Peyer's patch (tissue), 4 donors: ENCODE measurements at regions not wholly inside any gene's neighbourhood (a gene's known extent, or its start where the extent isn't known, plus 50 kb on each side); places are given as distances from the start of the nearest gene placed in this dataset.

ENCODE experiments used
- DNase-seq, 3 donors: peaks; one replicate each; pipeline ENCODE4 v3.0.0-alpha.2; 2017 to 2019
- H3K27ac ChIP-seq, 4 donors: fragments of 200-600 bp; sonication (generic); one replicate each; pipeline ENCODE4 v1.5.1; 2016 to 2019
- H3K27me3 ChIP-seq, 2 donors: fragments of 200-600 bp; sonication (generic); one replicate each; pipeline ENCODE4 v1.5.1; 2019
- H3K36me3 ChIP-seq, 3 donors: fragments of 200-600 bp; sonication (generic); one replicate each; pipeline ENCODE4 v1.5.1; 2016 to 2019
- H3K4me1 ChIP-seq, 4 donors: fragments of 200-600 bp; sonication (generic); one replicate each; pipeline ENCODE4 v1.5.1; 2016 to 2019
- H3K4me3 ChIP-seq, 4 donors: fragments of 200-600 bp; sonication (generic); 1 replicate in 3 of 4; 2 replicates in 1 of 4; pipeline ENCODE4 v1.5.1; 2016 to 2019; ENCODE audit warnings: mild to moderate bottlenecking in 1 of 4
- H3K9me3 ChIP-seq, 4 donors: fragments of 200-600 bp; sonication (generic); one replicate each; pipeline ENCODE4 v1.5.1; 2016 to 2019; ENCODE audit warnings: mild to moderate bottlenecking in 1 of 4
- POLR2A ChIP-seq, 2 donors: fragments of 450-650 bp; IDR thresholded peaks; one replicate each; pipeline ENCODE4 v1.5.1; 2017; ENCODE audit warnings: antibody characterized with exemption in 2 of 2, mild to moderate bottlenecking in 2 of 2, moderate library complexity in 2 of 2
- TF ChIP-seq, protein P1 (sequence below), 6 experiments: fragments of 450-650 bp in 4 of 6; fragments of 200-600 bp in 2 of 6; sonication (generic) in 1 of 6; IDR thresholded peaks; one replicate each; pipeline ENCODE4 v1.5.1; 2017 to 2019; ENCODE audit warnings: antibody characterized with exemption in 6 of 6, mild to moderate bottlenecking in 3 of 6, moderate library complexity in 1 of 6

DNA sequence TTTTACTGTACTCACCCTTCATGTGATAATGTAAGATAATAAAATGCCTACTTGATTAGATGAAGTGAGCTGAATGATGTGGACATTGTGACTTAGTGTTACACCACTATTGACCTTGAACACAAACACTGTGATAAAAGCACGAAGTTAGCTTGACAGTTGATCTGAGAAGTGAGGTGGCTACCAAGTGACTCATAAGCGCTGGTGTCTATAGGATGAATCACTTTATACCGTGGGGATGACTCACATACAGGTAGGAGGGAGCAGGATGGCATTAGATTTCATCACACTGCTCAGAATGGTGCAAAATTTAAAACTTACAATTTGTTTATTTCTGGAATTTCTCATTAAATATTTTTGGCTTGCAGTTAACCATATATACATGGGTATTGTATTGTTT lies 174.7 kb upstream of the CNTN3 start:
- H3K4me1 ChIP-seq: no peaks in the 10 kb centered on the region
- H3K36me3 ChIP-seq: no peaks in the 10 kb centered on the region
- no peak for DNase-seq
- no peaks in the 10 kb centered on the region for H3K27me3 ChIP-seq
- no peak overlapping the region for H3K4me3 ChIP-seq
- no peak for TF ChIP-seq POLR2A (IDR thresholded peaks at IDR 0.05)
- TF ChIP-seq, protein P1, sequence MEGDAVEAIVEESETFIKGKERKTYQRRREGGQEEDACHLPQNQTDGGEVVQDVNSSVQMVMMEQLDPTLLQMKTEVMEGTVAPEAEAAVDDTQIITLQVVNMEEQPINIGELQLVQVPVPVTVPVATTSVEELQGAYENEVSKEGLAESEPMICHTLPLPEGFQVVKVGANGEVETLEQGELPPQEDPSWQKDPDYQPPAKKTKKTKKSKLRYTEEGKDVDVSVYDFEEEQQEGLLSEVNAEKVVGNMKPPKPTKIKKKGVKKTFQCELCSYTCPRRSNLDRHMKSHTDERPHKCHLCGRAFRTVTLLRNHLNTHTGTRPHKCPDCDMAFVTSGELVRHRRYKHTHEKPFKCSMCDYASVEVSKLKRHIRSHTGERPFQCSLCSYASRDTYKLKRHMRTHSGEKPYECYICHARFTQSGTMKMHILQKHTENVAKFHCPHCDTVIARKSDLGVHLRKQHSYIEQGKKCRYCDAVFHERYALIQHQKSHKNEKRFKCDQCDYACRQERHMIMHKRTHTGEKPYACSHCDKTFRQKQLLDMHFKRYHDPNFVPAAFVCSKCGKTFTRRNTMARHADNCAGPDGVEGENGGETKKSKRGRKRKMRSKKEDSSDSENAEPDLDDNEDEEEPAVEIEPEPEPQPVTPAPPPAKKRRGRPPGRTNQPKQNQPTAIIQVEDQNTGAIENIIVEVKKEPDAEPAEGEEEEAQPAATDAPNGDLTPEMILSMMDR (IDR thresholded peaks at IDR 0.05): no peak
- H3K9me3 ChIP-seq: no peaks in the 10 kb centered on the region
- H3K27ac ChIP-seq: no peak overlapping the region

DNA sequence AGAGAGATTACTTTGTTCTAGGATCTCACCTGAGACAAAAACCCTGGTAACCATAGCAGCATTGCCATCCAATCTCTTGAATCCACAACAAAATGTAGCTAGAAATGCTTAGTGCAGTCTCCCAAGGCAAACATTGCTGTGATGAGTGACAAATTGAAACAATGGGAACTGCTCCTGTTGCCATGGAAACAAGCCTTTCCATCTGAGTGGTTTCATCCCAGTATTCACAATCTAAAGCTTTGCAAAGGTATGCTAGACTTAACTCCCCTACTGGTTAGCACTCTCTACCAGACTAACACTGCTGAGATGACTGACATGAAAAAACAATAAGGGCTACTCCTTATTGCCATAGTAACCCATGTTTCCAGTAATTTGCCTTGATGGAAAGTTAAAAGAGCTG lies 172.6 kb upstream of the CNTN3 start:
- H3K9me3 ChIP-seq: no peaks in the 10 kb centered on the region
- no peak overlapping the region for H3K27ac ChIP-seq
- no peak for TF ChIP-seq POLR2A (IDR thresholded peaks at IDR 0.05)
- TF ChIP-seq, protein P1 (IDR thresholded peaks at IDR 0.05): no peak
- H3K4me1 ChIP-seq: no peaks in the 10 kb centered on the region
- H3K36me3 ChIP-seq: no peaks in the 10 kb centered on the region
- no peak overlapping the region for H3K4me3 ChIP-seq
- no peaks in the 10 kb centered on the region for H3K27me3 ChIP-seq
- no peak for DNase-seq

DNA sequence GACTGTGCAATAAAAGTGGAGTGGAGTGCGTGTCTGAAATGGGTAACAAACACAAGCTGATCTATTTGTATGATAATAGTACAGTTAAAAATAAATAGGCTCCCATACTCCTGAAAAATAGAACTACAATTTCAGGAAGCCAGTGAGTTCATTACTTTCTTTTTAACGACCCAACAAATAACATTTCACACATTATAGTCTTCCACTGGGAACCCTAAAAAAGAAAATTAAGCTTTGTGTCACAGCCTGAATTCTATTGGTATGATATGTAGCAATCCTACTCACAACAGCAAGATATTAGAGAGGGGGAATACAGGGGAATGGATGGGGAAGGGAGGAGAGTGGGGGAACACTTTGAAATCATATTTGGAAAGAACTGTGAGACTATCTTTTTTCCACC lies 156.9 kb upstream of the CNTN3 start:
- TF ChIP-seq POLR2A (IDR thresholded peaks at IDR 0.05): no peak
- TF ChIP-seq, protein P1 (IDR thresholded peaks at IDR 0.05): no peak
- Histone ChIP-seq H3K4me3 (no peak overlapping the region), H3K36me3 (no peaks in the 10 kb centered on the region)

DNA sequence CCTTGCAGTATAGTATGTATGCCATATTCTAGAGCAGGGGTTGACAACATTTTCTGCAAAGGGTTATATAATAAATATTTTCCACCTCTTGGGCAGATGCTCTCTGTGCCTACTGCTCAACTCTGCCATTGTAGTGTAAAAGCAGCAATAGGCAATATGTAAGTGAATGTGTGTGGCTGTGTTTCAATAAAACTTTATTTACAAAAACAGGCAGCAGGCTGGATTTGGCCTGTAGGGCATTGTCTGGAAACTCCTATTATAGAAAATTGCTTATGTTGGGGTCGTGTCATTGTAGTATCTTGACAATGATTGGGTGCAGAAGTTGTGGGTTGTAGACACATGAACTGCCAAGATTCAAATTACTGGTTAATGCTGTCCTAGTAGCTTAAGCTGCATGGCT lies 153.6 kb upstream of the CNTN3 start:
- DNase-seq: no peak
- Histone ChIP-seq H3K27me3 (no peaks in the 10 kb centered on the region), H3K27ac (no peak overlapping the region), H3K36me3 (no peaks in the 10 kb centered on the region), H3K4me1 (no peaks in the 10 kb centered on the region), H3K9me3 (no peaks in the 10 kb centered on the region), H3K4me3 (no peak overlapping the region)
- TF ChIP-seq, protein P1 (IDR thresholded peaks at IDR 0.05): no peak
- TF ChIP-seq POLR2A (IDR thresholded peaks at IDR 0.05): no peak

More for the DNA sequence above, 156.9 kb upstream of the CNTN3 start:
- Histone ChIP-seq H3K4me1 (no peaks in the 10 kb centered on the region), H3K9me3 (no peaks in the 10 kb centered on the region), H3K27me3 (no peaks in the 10 kb centered on the region), H3K27ac (no peak overlapping the region)
- DNase-seq: no peak

DNA sequence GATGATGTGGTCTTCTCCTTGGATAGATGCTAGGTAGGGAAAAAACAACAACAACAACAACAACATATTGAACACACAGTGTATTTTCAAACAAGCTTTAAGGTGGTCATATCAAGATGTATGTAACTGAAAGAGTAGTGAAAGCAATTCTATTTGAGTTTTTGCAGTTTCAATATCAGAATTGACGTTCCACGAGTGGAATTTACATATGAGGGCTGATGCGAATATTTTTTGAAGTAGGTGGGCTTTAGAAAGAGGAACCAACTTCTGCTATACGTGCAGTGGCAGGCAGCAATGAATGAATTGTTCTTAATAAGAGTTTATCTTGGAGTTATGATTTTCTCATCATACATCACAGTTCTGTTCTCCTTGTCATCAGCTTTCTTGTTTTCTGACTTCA lies 151.9 kb upstream of the CNTN3 start:
- H3K27ac ChIP-seq: no peak overlapping the region
- TF ChIP-seq POLR2A (IDR thresholded peaks at IDR 0.05): no peak
- TF ChIP-seq, protein P1 (IDR thresholded peaks at IDR 0.05): no peak
- no peaks in the 10 kb centered on the region for H3K4me1 ChIP-seq
- H3K9me3 ChIP-seq: no peaks in the 10 kb centered on the region
- no peaks in the 10 kb centered on the region for H3K27me3 ChIP-seq
- H3K4me3 ChIP-seq: no peak overlapping the region
- no peaks in the 10 kb centered on the region for H3K36me3 ChIP-seq
- no peak for DNase-seq

DNA sequence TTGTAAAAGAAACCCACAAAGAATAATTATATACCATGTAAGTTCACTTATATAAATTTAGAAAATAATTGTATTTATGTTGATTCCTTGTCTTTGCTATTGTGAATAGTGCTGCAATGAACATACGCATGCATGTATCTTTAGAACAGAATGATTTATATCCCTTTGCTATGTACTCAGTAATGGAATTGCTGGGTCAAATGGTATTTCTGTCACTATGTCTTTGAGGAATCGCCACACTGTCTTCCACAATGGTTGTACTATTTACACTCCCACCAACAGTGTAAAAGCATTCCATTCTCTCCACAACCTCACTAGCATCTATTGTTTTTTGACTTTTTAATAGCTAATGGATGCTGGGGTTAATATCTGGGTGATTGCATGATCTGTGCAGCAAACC lies 149.4 kb upstream of the CNTN3 start:
- Histone ChIP-seq H3K4me3 (no peak overlapping the region), H3K9me3 (no peaks in the 10 kb centered on the region), H3K36me3 (no peaks in the 10 kb centered on the region), H3K27ac (no peak overlapping the region), H3K27me3 (no peaks in the 10 kb centered on the region), H3K4me1 (no peaks in the 10 kb centered on the region)
- TF ChIP-seq, protein P1 (IDR thresholded peaks at IDR 0.05): no peak
- no peak for TF ChIP-seq POLR2A (IDR thresholded peaks at IDR 0.05)
- DNase-seq: no peak
